ENCODE measurements at regions not wholly inside any gene's neighbourhood (a gene's known extent, or its start where the extent isn't known, plus 50 kb on each side); places are given as distances from the start of the nearest gene placed in this dataset.

GRCh38 chr11:45563171-45563570, 102.3 kb downstream of the CHST1 start:
- H3K27ac ChIP-seq: no peak overlapping the region
- no peak for TF ChIP-seq CTCF (conservative IDR thresholded peaks at IDR 0.05; ENCODE audit: low read depth, low read length)
- H3K9ac ChIP-seq: no peak overlapping the region
- H4K20me1 ChIP-seq (ENCODE audit: insufficient read depth): no peaks in the 10 kb centered on the region
- H2AFZ ChIP-seq (ENCODE audit: low read depth): no peak overlapping the region
- H3K4me3 ChIP-seq (IDR thresholded peaks at IDR 0.05; ENCODE audit: insufficient read depth, low read depth, low read length): no peak overlapping the region
- no peaks in the 10 kb centered on the region for H3K79me2 ChIP-seq (ENCODE audit: insufficient read depth, low read depth)
- no peaks in the 10 kb centered on the region for H3K4me1 ChIP-seq (ENCODE audit: low read depth, poor library complexity, severe bottlenecking)
- H3K4me2 ChIP-seq: no peak overlapping the region
- peaks cover 3% of the 10 kb centered on the region; the same call in 1 of the 2 replicates for H3K27me3 ChIP-seq (ENCODE audit: insufficient read depth, low read depth)
- no peaks in the 10 kb centered on the region for H3K36me3 ChIP-seq (ENCODE audit: insufficient read depth)

- H3K9ac ChIP-seq: no peak overlapping the region
- peaks cover 3% of the 10 kb centered on the region; the same call in 1 of the 2 replicates for H3K27me3 ChIP-seq (ENCODE audit: insufficient read depth, low read depth)
- H3K79me2 ChIP-seq (ENCODE audit: insufficient read depth, low read depth): no peaks in the 10 kb centered on the region
- no peak overlapping the region for H3K27ac ChIP-seq
- TF ChIP-seq CTCF (conservative IDR thresholded peaks at IDR 0.05; ENCODE audit: low read depth, low read length): no peak
- no peaks in the 10 kb centered on the region for H3K4me1 ChIP-seq (ENCODE audit: low read depth, poor library complexity, severe bottlenecking)
- no peak overlapping the region for H3K4me3 ChIP-seq (IDR thresholded peaks at IDR 0.05; ENCODE audit: insufficient read depth, low read depth, low read length)
- H2AFZ ChIP-seq (ENCODE audit: low read depth): no peak overlapping the region
- H4K20me1 ChIP-seq (ENCODE audit: insufficient read depth): no peaks in the 10 kb centered on the region
- H3K36me3 ChIP-seq (ENCODE audit: insufficient read depth): no peaks in the 10 kb centered on the region
- H3K4me2 ChIP-seq: no peak overlapping the region
Measured at GRCh38 chr11:45560913-45561281, 104.5 kb downstream of the CHST1 start.

GRCh38 chr11:45560155-45560912, 105.1 kb downstream of the CHST1 start:
- Histone ChIP-seq H3K4me1 (ENCODE audit: low read depth, poor library complexity, severe bottlenecking) (no peaks in the 10 kb centered on the region), H3K36me3 (ENCODE audit: insufficient read depth) (no peaks in the 10 kb centered on the region), H3K4me2 (no peak overlapping the region), H3K27me3 (ENCODE audit: insufficient read depth, low read depth) (peaks cover 3% of the 10 kb centered on the region; the same call in 1 of the 2 replicates), H3K79me2 (ENCODE audit: insufficient read depth, low read depth) (no peaks in the 10 kb centered on the region), H3K4me3 (IDR thresholded peaks at IDR 0.05; ENCODE audit: insufficient read depth, low read depth, low read length) (no peak overlapping the region), H3K9ac (no peak overlapping the region), H2AFZ (ENCODE audit: low read depth) (no peak overlapping the region), H4K20me1 (ENCODE audit: insufficient read depth) (no peaks in the 10 kb centered on the region), H3K27ac (no peak overlapping the region)
- TF ChIP-seq CTCF (conservative IDR thresholded peaks at IDR 0.05; ENCODE audit: low read depth, low read length): no peak

- Histone ChIP-seq H3K36me3 (ENCODE audit: insufficient read depth) (no peaks in the 10 kb centered on the region), H3K9ac (no peak overlapping the region), H3K4me3 (IDR thresholded peaks at IDR 0.05; ENCODE audit: insufficient read depth, low read depth, low read length) (no peak overlapping the region), H4K20me1 (ENCODE audit: insufficient read depth) (no peaks in the 10 kb centered on the region), H3K4me1 (ENCODE audit: low read depth, poor library complexity, severe bottlenecking) (no peaks in the 10 kb centered on the region), H3K27me3 (ENCODE audit: insufficient read depth, low read depth) (no peaks in the 10 kb centered on the region), H3K4me2 (no peak overlapping the region), H2AFZ (ENCODE audit: low read depth) (no peak overlapping the region), H3K79me2 (ENCODE audit: insufficient read depth, low read depth) (no peaks in the 10 kb centered on the region), H3K27ac (no peak overlapping the region)
- no peak for TF ChIP-seq CTCF (conservative IDR thresholded peaks at IDR 0.05; ENCODE audit: low read depth, low read length)
Measured at GRCh38 chr11:45556851-45557707, 108.3 kb downstream of the CHST1 start.

All from KMS-11 (cell line).